Vagina (tissue), 2 donors: ENCODE measurements at regions not wholly inside any gene's neighbourhood (a gene's known extent, or its start where the extent isn't known, plus 50 kb on each side); places are given as distances from the start of the nearest gene placed in this dataset.

Experiments used
- DNase-seq, 2 donors: peaks; one replicate each; pipeline ENCODE4 v3.0.0-alpha.2; 2017; ENCODE audit errors: extremely low spot score in 2 of 2
- H3K27ac ChIP-seq: fragments of 200-600 bp; sonication (generic); one replicate; pipeline ENCODE4 v1.5.1; 2019
- H3K27me3 ChIP-seq: fragments of 200-600 bp; sonication (generic); one replicate; pipeline ENCODE4 v1.5.1; 2019
- H3K36me3 ChIP-seq, 2 donors: fragments of 200-600 bp; sonication (generic); one replicate each; pipeline ENCODE4 v1.5.1; 2017 to 2019
- H3K4me1 ChIP-seq: fragments of 200-600 bp; sonication (generic); one replicate; pipeline ENCODE4 v1.5.1; 2019
- H3K4me3 ChIP-seq, 2 donors: fragments of 200-600 bp; sonication (generic); 1 replicate in 1 of 2; 2 replicates in 1 of 2; pipeline ENCODE4 v1.5.1; 2016 to 2019
- H3K9me3 ChIP-seq: fragments of 200-600 bp; sonication (generic); one replicate; pipeline ENCODE4 v1.5.1; 2019
- POLR2A ChIP-seq, 2 donors: fragments of 450-650 bp; IDR thresholded peaks; one replicate each; pipeline ENCODE4 v1.6.1; 2017; ENCODE audit warnings: antibody characterized with exemption in 2 of 2, mild to moderate bottlenecking in 2 of 2, moderate library complexity in 2 of 2
- POLR2AphosphoS5 ChIP-seq, 2 donors: sonication (generic); formaldehyde crosslinking; IDR thresholded peaks; one replicate each; pipeline ENCODE4 v1.9.0; 2017; ENCODE audit warnings: antibody characterized with exemption in 2 of 2, mild to moderate bottlenecking in 2 of 2, low read depth in 1 of 2; ENCODE audit not compliant: insufficient read depth in 1 of 2
- intact Hi-C: fragments of 100-400 bp; cut with DNase I; formaldehyde crosslinking; loops from one replicate; pipeline ENCODE4 v1.15.1; 2023
- TF ChIP-seq, protein P1 (sequence below), 3 experiments: fragments of 450-650 bp in 2 of 3; fragments of 200-600 bp in 1 of 3; sonication (generic) in 1 of 3; IDR thresholded peaks; one replicate each; pipeline ENCODE4 v1.5.1; 2017 to 2019; ENCODE audit warnings: antibody characterized with exemption in 3 of 3, mild to moderate bottlenecking in 2 of 3, moderate library complexity in 2 of 3

DNA sequence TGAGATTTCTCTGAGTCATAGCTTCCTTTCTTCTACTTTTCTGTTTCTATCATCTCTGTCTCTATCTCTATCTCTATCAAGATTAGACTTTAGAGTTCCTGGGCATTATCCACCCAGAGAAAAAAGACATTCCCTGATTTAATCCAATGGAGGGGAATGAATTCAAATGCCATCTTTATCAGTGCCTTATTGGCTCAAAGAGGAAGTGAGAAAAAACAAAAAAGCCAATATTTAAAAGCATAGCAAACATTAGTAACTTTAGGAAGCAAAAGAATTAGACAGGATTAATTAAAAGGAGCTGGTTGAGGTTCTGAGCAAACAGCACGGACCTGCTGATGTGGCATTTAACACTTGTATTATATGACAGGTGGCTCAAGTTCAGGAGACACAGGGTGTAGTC, 736.5 kb downstream of the REEP3 start:
- TF ChIP-seq POLR2AphosphoS5 (IDR thresholded peaks at IDR 0.05; ENCODE audit: insufficient read depth in 1 of 2, low read depth in 1 of 2): no peak
- Histone ChIP-seq H3K27ac (no peak overlapping the region), H3K4me3 (no peak overlapping the region), H3K9me3 (no peaks in the 10 kb centered on the region), H3K4me1 (no peaks in the 10 kb centered on the region), H3K27me3 (no peaks in the 10 kb centered on the region), H3K36me3 (no peaks in the 10 kb centered on the region)
- DNase-seq: no peak
- intact Hi-C loops: no loop called here

DNA sequence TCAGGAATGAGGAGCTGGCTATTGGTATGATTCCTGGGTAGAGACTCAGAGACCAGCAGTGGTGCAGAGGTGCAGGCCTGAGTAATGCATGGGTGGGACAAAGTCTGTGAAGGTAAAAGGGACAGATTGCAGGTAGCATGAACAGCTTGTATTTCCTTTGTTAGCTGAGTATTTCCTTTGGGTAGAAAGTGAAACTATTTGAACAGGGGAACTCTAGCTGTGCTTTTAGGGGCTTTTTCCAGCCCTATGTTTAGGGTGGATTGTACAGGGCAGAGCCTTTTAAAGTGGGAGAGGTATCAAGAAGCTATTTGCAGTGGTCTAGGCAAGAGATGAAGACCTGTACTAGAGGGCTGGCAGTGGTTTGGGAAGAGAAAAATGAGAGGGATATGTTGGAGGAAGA, 739.9 kb downstream of the REEP3 start:
- Histone ChIP-seq H3K36me3 (no peaks in the 10 kb centered on the region), H3K27me3 (no peaks in the 10 kb centered on the region), H3K4me1 (no peaks in the 10 kb centered on the region), H3K27ac (no peak overlapping the region), H3K9me3 (no peaks in the 10 kb centered on the region), H3K4me3 (no peak overlapping the region)
- DNase-seq: no peak
- no peak for TF ChIP-seq POLR2A (IDR thresholded peaks at IDR 0.05)
- TF ChIP-seq, protein P1, sequence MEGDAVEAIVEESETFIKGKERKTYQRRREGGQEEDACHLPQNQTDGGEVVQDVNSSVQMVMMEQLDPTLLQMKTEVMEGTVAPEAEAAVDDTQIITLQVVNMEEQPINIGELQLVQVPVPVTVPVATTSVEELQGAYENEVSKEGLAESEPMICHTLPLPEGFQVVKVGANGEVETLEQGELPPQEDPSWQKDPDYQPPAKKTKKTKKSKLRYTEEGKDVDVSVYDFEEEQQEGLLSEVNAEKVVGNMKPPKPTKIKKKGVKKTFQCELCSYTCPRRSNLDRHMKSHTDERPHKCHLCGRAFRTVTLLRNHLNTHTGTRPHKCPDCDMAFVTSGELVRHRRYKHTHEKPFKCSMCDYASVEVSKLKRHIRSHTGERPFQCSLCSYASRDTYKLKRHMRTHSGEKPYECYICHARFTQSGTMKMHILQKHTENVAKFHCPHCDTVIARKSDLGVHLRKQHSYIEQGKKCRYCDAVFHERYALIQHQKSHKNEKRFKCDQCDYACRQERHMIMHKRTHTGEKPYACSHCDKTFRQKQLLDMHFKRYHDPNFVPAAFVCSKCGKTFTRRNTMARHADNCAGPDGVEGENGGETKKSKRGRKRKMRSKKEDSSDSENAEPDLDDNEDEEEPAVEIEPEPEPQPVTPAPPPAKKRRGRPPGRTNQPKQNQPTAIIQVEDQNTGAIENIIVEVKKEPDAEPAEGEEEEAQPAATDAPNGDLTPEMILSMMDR (IDR thresholded peaks at IDR 0.05): no peak
- TF ChIP-seq POLR2AphosphoS5 (IDR thresholded peaks at IDR 0.05; ENCODE audit: insufficient read depth in 1 of 2, low read depth in 1 of 2): no peak
- intact Hi-C loops: no loop called here

GRCh38 chr10:64261676-64262075, 740.5 kb downstream of the REEP3 start:
- H3K4me1 ChIP-seq: no peaks in the 10 kb centered on the region
- no peaks in the 10 kb centered on the region for H3K9me3 ChIP-seq
- no peaks in the 10 kb centered on the region for H3K27me3 ChIP-seq
- intact Hi-C loops: no loop called here
- TF ChIP-seq, protein P1 (IDR thresholded peaks at IDR 0.05): no peak
- TF ChIP-seq POLR2A (IDR thresholded peaks at IDR 0.05) (no peak), POLR2AphosphoS5 (IDR thresholded peaks at IDR 0.05; ENCODE audit: insufficient read depth in 1 of 2, low read depth in 1 of 2) (no peak)
- no peak overlapping the region for H3K27ac ChIP-seq
- no peaks in the 10 kb centered on the region for H3K36me3 ChIP-seq
- DNase-seq: no peak
- H3K4me3 ChIP-seq: no peak overlapping the region

- no peak for TF ChIP-seq POLR2A (IDR thresholded peaks at IDR 0.05)
- TF ChIP-seq, protein P1 (IDR thresholded peaks at IDR 0.05): no peak
- H3K27me3 ChIP-seq: no peaks in the 10 kb centered on the region
- no peak overlapping the region for H3K4me3 ChIP-seq
- no peak overlapping the region for H3K27ac ChIP-seq
- H3K4me1 ChIP-seq: no peaks in the 10 kb centered on the region
- intact Hi-C loops: no loop called here
- H3K9me3 ChIP-seq: no peaks in the 10 kb centered on the region
- H3K36me3 ChIP-seq: no peaks in the 10 kb centered on the region
- DNase-seq: no peak
Measured at GRCh38 chr10:64265961-64266360, 744.8 kb downstream of the REEP3 start.

GRCh38 chr10:64271508-64271907, 750.3 kb downstream of the REEP3 start:
- DNase-seq: no peak
- TF ChIP-seq POLR2A (IDR thresholded peaks at IDR 0.05): no peak
- TF ChIP-seq, protein P1 (IDR thresholded peaks at IDR 0.05): no peak
- no peak for TF ChIP-seq POLR2AphosphoS5 (IDR thresholded peaks at IDR 0.05; ENCODE audit: insufficient read depth in 1 of 2, low read depth in 1 of 2)
- intact Hi-C loops: no loop called here

DNA sequence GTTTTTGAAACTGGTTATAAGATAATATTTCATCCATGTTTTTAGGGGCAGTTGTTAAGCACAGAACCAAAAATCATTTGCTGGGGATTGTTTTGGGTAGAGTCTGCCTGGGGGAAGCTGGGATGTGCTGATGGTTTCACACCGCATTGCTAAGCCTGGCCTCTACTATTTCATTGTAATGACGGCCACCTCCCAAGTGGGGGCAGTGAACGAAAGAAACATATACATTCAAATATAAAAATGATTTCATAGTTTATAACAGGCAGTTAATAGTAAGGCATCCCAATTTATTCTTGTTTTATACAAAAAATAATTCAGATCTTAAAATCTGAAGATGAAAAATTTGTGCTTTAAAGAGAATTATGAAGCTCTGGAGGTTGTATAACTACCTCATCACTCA, 750.8 kb downstream of the REEP3 start:
- DNase-seq: no peak
- intact Hi-C loops: no loop called here
- TF ChIP-seq, protein P1 (IDR thresholded peaks at IDR 0.05): no peak
- TF ChIP-seq POLR2A (IDR thresholded peaks at IDR 0.05) (no peak), POLR2AphosphoS5 (IDR thresholded peaks at IDR 0.05; ENCODE audit: insufficient read depth in 1 of 2, low read depth in 1 of 2) (no peak)
- H3K9me3 ChIP-seq: no peaks in the 10 kb centered on the region
- H3K4me1 ChIP-seq: no peaks in the 10 kb centered on the region
- H3K27me3 ChIP-seq: no peaks in the 10 kb centered on the region
- no peak overlapping the region for H3K27ac ChIP-seq
- H3K36me3 ChIP-seq: no peaks in the 10 kb centered on the region
- no peak overlapping the region for H3K4me3 ChIP-seq

More at GRCh38 chr10:64271508-64271907, 750.3 kb downstream of the REEP3 start:
- Histone ChIP-seq H3K9me3 (no peaks in the 10 kb centered on the region), H3K27ac (no peak overlapping the region), H3K27me3 (no peaks in the 10 kb centered on the region), H3K36me3 (no peaks in the 10 kb centered on the region), H3K4me1 (no peaks in the 10 kb centered on the region), H3K4me3 (no peak overlapping the region)
